Nephron progenitor cell (in vitro differentiated cells): ENCODE measurements at regions not wholly inside any gene's neighbourhood (a gene's known extent, or its start where the extent isn't known, plus 50 kb on each side); places are given as distances from the start of the nearest gene placed in this dataset.

Source experiments
- DNase-seq: peaks from one replicate; pipeline ENCODE4 v3.0.0; 2021
- H3K27ac Mint-ChIP-seq: 2 replicates; pipeline ENCODE4 v1.8.0; 2021; ENCODE audit warnings: mild to moderate bottlenecking, moderate library complexity, mixed read lengths
- H3K27me3 Mint-ChIP-seq: 2 replicates; pipeline ENCODE4 v1.8.0; 2021; ENCODE audit warnings: mild to moderate bottlenecking, low read depth, mixed read lengths; ENCODE audit not compliant: poor library complexity
- H3K36me3 Mint-ChIP-seq: 2 replicates; pipeline ENCODE4 v1.8.0; 2021; ENCODE audit warnings: low read depth, mixed read lengths
- H3K4me1 Mint-ChIP-seq: 2 replicates; pipeline ENCODE4 v1.8.0; 2021; ENCODE audit warnings: mixed read lengths
- H3K4me3 Mint-ChIP-seq: 2 replicates; pipeline ENCODE4 v1.8.0; 2021; ENCODE audit warnings: mild to moderate bottlenecking, moderate library complexity, mixed read lengths
- H3K9me3 Mint-ChIP-seq: 2 replicates; pipeline ENCODE4 v1.8.0; 2021; ENCODE audit warnings: mild to moderate bottlenecking, moderate library complexity, mixed read lengths
- CTCF ChIP-seq: fragments of 200-600 bp; sonication (generic); IDR thresholded peaks from 2 replicates; pipeline ENCODE4 v1.5.0; 2021; ENCODE audit warnings: antibody characterized with exemption

- no peak overlapping the region for H3K27ac Mint-ChIP-seq
- H3K4me3 Mint-ChIP-seq = no peak overlapping the region
- DNase-seq = no peak
- no peaks in the 10 kb centered on the region for H3K4me1 Mint-ChIP-seq
- no peaks in the 10 kb centered on the region for H3K36me3 Mint-ChIP-seq
- H3K9me3 Mint-ChIP-seq = no peaks in the 10 kb centered on the region
- H3K27me3 Mint-ChIP-seq = no peaks in the 10 kb centered on the region
- TF ChIP-seq CTCF = no peak
Measured at GRCh38 chr1:95994643-95995042, 726.9 kb upstream of the PTBP2 start.

- Mint-ChIP-seq H3K27me3 (peaks cover 3% of the 10 kb centered on the region), H3K4me1 (no peaks in the 10 kb centered on the region), H3K27ac (no peak overlapping the region), H3K36me3 (no peaks in the 10 kb centered on the region), H3K4me3 (no peak overlapping the region), H3K9me3 (peaks cover 3% of the 10 kb centered on the region)
- DNase-seq = no peak
- TF ChIP-seq CTCF = no peak
Measured at GRCh38 chr1:96002201-96002600, 719.4 kb upstream of the PTBP2 start.

GRCh38 chr1:96002969-96003964, 718.3 kb upstream of the PTBP2 start:
- TF ChIP-seq CTCF = no peak
- Mint-ChIP-seq H3K4me1 (no peaks in the 10 kb centered on the region), H3K27me3 (peaks cover 3% of the 10 kb centered on the region), H3K36me3 (no peaks in the 10 kb centered on the region), H3K27ac (no peak overlapping the region), H3K9me3 (peaks cover 3% of the 10 kb centered on the region), H3K4me3 (no peak overlapping the region)
- DNase-seq = no peak

GRCh38 chr1:96009831-96010434, 711.7 kb upstream of the PTBP2 start:
- Mint-ChIP-seq H3K9me3 (peaks cover under 1% of the 10 kb centered on the region), H3K4me3 (no peak overlapping the region), H3K4me1 (no peaks in the 10 kb centered on the region), H3K27ac (no peak overlapping the region), H3K36me3 (no peaks in the 10 kb centered on the region), H3K27me3 (no peaks in the 10 kb centered on the region)
- no peak for DNase-seq
- no peak for TF ChIP-seq CTCF

- Mint-ChIP-seq H3K27ac (no peak overlapping the region), H3K9me3 (no peaks in the 10 kb centered on the region), H3K4me1 (no peaks in the 10 kb centered on the region), H3K4me3 (no peak overlapping the region), H3K36me3 (no peaks in the 10 kb centered on the region), H3K27me3 (no peaks in the 10 kb centered on the region)
- TF ChIP-seq CTCF = no peak
- no peak for DNase-seq
Measured at GRCh38 chr1:96011606-96012005, 710.0 kb upstream of the PTBP2 start.
